Lower leg skin (tissue), 3 donors: ENCODE measurements at regions not wholly inside any gene's neighbourhood (a gene's known extent, or its start where the extent isn't known, plus 50 kb on each side); places are given as distances from the start of the nearest gene placed in this dataset.

Experiments
- POLR2A ChIP-seq, 2 donors: fragments of 450-650 bp; IDR thresholded peaks; one replicate each; pipeline ENCODE4 v1.6.1; 2016 to 2017; ENCODE audit warnings: antibody characterized with exemption in 2 of 2, mild to moderate bottlenecking in 1 of 2, moderate library complexity in 1 of 2
- TF ChIP-seq, protein P1 (sequence below), 3 donors: fragments of 450-650 bp; IDR thresholded peaks; one replicate each; pipeline ENCODE4 v1.5.1; 2016; ENCODE audit warnings: antibody characterized with exemption in 3 of 3, mild to moderate bottlenecking in 3 of 3, moderate library complexity in 2 of 3

DNA sequence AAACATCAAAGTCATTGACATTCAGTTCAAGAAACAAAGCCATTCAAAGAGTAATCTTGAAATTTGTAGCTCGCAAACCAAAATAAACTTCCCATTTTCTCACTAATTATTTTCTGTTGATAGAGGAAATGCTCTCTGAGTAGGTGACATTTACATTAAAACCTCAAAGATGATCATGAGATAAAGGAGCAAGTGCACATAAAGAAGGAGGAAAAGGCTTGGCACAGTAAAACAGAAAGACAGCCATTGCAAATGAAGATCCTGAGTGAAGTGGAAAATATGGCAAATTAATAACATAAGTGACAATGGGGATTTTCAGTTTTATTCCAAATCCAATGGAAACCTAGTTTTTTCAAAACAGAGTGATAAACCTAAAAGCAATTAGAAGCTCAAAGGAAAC, 2320.8 kb downstream of the ARAP2 start:
- TF ChIP-seq, protein P1, sequence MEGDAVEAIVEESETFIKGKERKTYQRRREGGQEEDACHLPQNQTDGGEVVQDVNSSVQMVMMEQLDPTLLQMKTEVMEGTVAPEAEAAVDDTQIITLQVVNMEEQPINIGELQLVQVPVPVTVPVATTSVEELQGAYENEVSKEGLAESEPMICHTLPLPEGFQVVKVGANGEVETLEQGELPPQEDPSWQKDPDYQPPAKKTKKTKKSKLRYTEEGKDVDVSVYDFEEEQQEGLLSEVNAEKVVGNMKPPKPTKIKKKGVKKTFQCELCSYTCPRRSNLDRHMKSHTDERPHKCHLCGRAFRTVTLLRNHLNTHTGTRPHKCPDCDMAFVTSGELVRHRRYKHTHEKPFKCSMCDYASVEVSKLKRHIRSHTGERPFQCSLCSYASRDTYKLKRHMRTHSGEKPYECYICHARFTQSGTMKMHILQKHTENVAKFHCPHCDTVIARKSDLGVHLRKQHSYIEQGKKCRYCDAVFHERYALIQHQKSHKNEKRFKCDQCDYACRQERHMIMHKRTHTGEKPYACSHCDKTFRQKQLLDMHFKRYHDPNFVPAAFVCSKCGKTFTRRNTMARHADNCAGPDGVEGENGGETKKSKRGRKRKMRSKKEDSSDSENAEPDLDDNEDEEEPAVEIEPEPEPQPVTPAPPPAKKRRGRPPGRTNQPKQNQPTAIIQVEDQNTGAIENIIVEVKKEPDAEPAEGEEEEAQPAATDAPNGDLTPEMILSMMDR (IDR thresholded peaks at IDR 0.05): no peak
- no peak for TF ChIP-seq POLR2A (IDR thresholded peaks at IDR 0.05)
